Activated gamma-delta T cell treated with Interleukin-2 at 50 U/mL for 16 hours (primary cell): ENCODE measurements at regions not wholly inside any gene's neighbourhood (a gene's known extent, or its start where the extent isn't known, plus 50 kb on each side); places are given as distances from the start of the nearest gene placed in this dataset.

Source experiments
- DNase-seq: peaks from one replicate; pipeline ENCODE4 v3.0.0-alpha.2; 2020

- no peak for DNase-seq
Measured at GRCh38 chr18:37698508-37699040, 133.0 kb upstream of the CELF4 start.

- no peak for DNase-seq
Measured at GRCh38 chr18:37694516-37694915, 128.9 kb upstream of the CELF4 start.

GRCh38 chr18:37691162-37691561 lies 125.6 kb upstream of the CELF4 start:
- DNase-seq, result no peak

GRCh38 chr18:37689841-37690240 lies 124.2 kb upstream of the CELF4 start:
- DNase-seq, result no peak

- no peak for DNase-seq
Measured at GRCh38 chr18:37684590-37684989, 119.0 kb upstream of the CELF4 start.

GRCh38 chr18:37684183-37684582 lies 118.6 kb upstream of the CELF4 start:
- no peak for DNase-seq

- DNase-seq, result no peak
Measured at GRCh38 chr18:37680911-37681310, 115.3 kb upstream of the CELF4 start.

GRCh38 chr18:37676276-37676675 lies 110.7 kb upstream of the CELF4 start:
- DNase-seq, result no peak

GRCh38 chr18:37675699-37676098 lies 110.1 kb upstream of the CELF4 start:
- DNase-seq, result no peak

GRCh38 chr18:37674570-37674969 lies 109.0 kb upstream of the CELF4 start:
- no peak for DNase-seq

- no peak for DNase-seq
Measured at GRCh38 chr18:37673671-37674070, 108.1 kb upstream of the CELF4 start.

- no peak for DNase-seq
Measured at GRCh38 chr18:37672932-37673595, 107.5 kb upstream of the CELF4 start.

GRCh38 chr18:37672001-37672400 lies 106.4 kb upstream of the CELF4 start:
- DNase-seq, result no peak

- no peak for DNase-seq
Measured at GRCh38 chr18:37671530-37671929, 105.9 kb upstream of the CELF4 start.

- DNase-seq, result no peak
Measured at GRCh38 chr18:37671119-37671518, 105.5 kb upstream of the CELF4 start.

GRCh38 chr18:37669991-37670534 lies 104.5 kb upstream of the CELF4 start:
- no peak for DNase-seq

GRCh38 chr18:37668971-37669747 lies 103.6 kb upstream of the CELF4 start:
- no peak for DNase-seq

GRCh38 chr18:37667836-37668235 lies 102.2 kb upstream of the CELF4 start:
- DNase-seq, result no peak

- DNase-seq, result no peak
Measured at GRCh38 chr18:37666991-37667390, 101.4 kb upstream of the CELF4 start.

GRCh38 chr18:37666451-37666850 lies 100.9 kb upstream of the CELF4 start:
- DNase-seq, result no peak

- DNase-seq, result no peak
Measured at GRCh38 chr18:37665346-37665745, 99.7 kb upstream of the CELF4 start.

GRCh38 chr18:37663446-37663845 lies 97.8 kb upstream of the CELF4 start:
- no peak for DNase-seq

- DNase-seq, result no peak
Measured at GRCh38 chr18:37662546-37663339, 97.1 kb upstream of the CELF4 start.
